ENCODE measurements at regions not wholly inside any gene's neighbourhood (a gene's known extent, or its start where the extent isn't known, plus 50 kb on each side); places are given as distances from the start of the nearest gene placed in this dataset.

GRCh38 chr3:35070088-35070487 lies 569.2 kb upstream of the ARPP21 start (continued):
- no peak for TF ChIP-seq ZNF462 (CRISPR knock-in tag; IDR thresholded peaks at IDR 0.05)
- no peak for TF ChIP-seq STAT1 (IDR thresholded peaks at IDR 0.05; ENCODE audit: unreplicated experiment)
- TF ChIP-seq EZH2 (IDR thresholded peaks at IDR 0.05; ENCODE audit: low read depth, unreplicated experiment) = no peak

DNA sequence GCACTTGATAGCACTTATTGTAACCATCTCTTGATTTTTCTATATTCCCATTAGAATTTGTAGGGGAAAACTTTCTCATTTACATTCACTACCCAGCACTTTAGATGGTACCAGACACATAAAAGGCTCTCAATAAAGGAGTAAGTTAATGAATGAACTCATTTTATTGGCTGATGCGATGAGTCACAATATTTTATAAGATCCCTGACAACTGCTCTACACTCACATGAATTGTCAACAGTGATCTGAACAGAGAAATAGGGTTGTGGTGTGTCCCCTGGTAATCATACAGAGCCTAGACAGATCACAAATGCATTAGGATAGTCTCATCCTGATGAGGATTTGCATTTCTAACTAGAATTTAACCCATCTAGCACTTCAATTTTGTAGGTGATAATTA lies 567.6 kb upstream of the ARPP21 start:
- Histone ChIP-seq H4K20me1 (replicated peaks; ENCODE audit: insufficient read depth) (no peaks in the 10 kb centered on the region), H3K9me2 (ENCODE audit: insufficient read depth) (no peaks in the 10 kb centered on the region), H3K79me2 (replicated peaks; ENCODE audit: insufficient read depth) (no peaks in the 10 kb centered on the region), H2AFZ (no peak overlapping the region), H3K36me3 (ENCODE audit: insufficient read depth) (no peaks in the 10 kb centered on the region), H3K27me3 (ENCODE audit: insufficient read depth) (no peaks in the 10 kb centered on the region), H3K4me1 (ENCODE audit: insufficient read depth) (no peaks in the 10 kb centered on the region), H3K4me3 (no peak overlapping the region), H3K4me2 (no peak overlapping the region), H3K27ac (ENCODE audit: low read depth) (no peak overlapping the region), H3F3A (replicated peaks; ENCODE audit: low read depth) (no peaks in the 10 kb centered on the region)
- no peak for ATAC-seq
- H3K9me3 Mint-ChIP-seq = no peaks in the 10 kb centered on the region
- no peak for DNase-seq (ENCODE audit: low spot score)
- H3K36me3 Mint-ChIP-seq (ENCODE audit: low read depth) = no peaks in the 10 kb centered on the region
- H3K4me3 Mint-ChIP-seq = no peak overlapping the region
- H3K27ac Mint-ChIP-seq = no peak overlapping the region
- no peaks in the 10 kb centered on the region for H3K27me3 Mint-ChIP-seq (ENCODE audit: insufficient read depth, low read depth, poor library complexity)
- no peaks in the 10 kb centered on the region for H3K4me1 Mint-ChIP-seq
- TF ChIP-seq ZNF114 (CRISPR knock-in tag; IDR thresholded peaks at IDR 0.05) (no peak), ZNF331 (CRISPR knock-in tag; IDR thresholded peaks at IDR 0.05; ENCODE audit: low read depth) (no peak), NANOG (IDR thresholded peaks at IDR 0.05; ENCODE audit: borderline replicate concordance) (no peak), EZH2phosphoT487 (IDR thresholded peaks at IDR 0.05; ENCODE audit: unreplicated experiment) (no peak), CREB1 (CRISPR knock-in tag; IDR thresholded peaks at IDR 0.05; ENCODE audit: low read depth) (no peak), JUNB (IDR thresholded peaks at IDR 0.05; ENCODE audit: unreplicated experiment) (no peak), POLR2AphosphoS5 (IDR thresholded peaks at IDR 0.05; ENCODE audit: low read depth) (no peak)
- TF ChIP-seq, protein P1, sequence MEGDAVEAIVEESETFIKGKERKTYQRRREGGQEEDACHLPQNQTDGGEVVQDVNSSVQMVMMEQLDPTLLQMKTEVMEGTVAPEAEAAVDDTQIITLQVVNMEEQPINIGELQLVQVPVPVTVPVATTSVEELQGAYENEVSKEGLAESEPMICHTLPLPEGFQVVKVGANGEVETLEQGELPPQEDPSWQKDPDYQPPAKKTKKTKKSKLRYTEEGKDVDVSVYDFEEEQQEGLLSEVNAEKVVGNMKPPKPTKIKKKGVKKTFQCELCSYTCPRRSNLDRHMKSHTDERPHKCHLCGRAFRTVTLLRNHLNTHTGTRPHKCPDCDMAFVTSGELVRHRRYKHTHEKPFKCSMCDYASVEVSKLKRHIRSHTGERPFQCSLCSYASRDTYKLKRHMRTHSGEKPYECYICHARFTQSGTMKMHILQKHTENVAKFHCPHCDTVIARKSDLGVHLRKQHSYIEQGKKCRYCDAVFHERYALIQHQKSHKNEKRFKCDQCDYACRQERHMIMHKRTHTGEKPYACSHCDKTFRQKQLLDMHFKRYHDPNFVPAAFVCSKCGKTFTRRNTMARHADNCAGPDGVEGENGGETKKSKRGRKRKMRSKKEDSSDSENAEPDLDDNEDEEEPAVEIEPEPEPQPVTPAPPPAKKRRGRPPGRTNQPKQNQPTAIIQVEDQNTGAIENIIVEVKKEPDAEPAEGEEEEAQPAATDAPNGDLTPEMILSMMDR (conservative IDR thresholded peaks at IDR 0.05; ENCODE audit: low read depth in 2 of 2) = no peak
- TF ChIP-seq, protein P2, sequence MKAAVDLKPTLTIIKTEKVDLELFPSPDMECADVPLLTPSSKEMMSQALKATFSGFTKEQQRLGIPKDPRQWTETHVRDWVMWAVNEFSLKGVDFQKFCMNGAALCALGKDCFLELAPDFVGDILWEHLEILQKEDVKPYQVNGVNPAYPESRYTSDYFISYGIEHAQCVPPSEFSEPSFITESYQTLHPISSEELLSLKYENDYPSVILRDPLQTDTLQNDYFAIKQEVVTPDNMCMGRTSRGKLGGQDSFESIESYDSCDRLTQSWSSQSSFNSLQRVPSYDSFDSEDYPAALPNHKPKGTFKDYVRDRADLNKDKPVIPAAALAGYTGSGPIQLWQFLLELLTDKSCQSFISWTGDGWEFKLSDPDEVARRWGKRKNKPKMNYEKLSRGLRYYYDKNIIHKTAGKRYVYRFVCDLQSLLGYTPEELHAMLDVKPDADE (IDR thresholded peaks at IDR 0.05) = no peak

All from GM23338 (cell line).